ENCODE measurements at regions not wholly inside any gene's neighbourhood (a gene's known extent, or its start where the extent isn't known, plus 50 kb on each side); places are given as distances from the start of the nearest gene placed in this dataset.

DNA sequence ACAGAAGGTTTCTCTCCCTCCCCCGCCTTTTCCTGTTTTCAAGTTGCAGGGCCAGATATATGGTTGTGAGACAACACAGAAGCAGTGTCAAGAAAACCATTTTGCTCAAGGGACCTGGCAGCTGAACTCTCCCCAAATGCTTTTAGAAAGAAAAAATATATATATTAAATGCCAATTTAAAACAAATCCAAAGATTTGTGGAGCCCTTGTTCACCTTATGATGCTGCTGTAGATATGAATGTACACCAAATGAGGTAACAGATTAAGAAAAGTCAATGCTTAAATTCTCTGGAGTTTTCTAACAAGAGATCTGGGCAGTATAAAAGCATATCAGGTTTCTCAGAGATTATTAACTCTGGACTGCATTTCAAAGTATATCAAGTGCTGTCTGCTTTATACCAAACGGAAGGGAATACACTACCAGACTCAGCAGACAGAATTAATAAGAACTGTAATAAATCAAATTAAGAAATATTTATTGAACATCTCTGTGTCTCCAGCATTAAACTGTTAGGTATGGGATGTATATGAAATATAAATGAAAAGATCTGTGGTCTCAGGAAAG lies 357.5 kb downstream of the HDGFL1 start:
- no peaks in the 10 kb centered on the region for H3K9me3 ChIP-seq (ENCODE audit: low read depth, low read length)
- no peak overlapping the region for H3K9ac ChIP-seq (ENCODE audit: insufficient read length)
- TF ChIP-seq POLR2AphosphoS5 (IDR thresholded peaks at IDR 0.05; ENCODE audit: borderline replicate concordance, low read depth, low read length): no peak
- TF ChIP-seq FOXP2 (optimal IDR thresholded peaks at IDR 0.05; ENCODE audit: control extremely low read depth, extremely low read length, insufficient read depth): no peak
- no peak for TF ChIP-seq EZH2 (IDR thresholded peaks at IDR 0.05)
- DNase-seq (ENCODE audit: low read depth, low spot score): no peak
- H3K4me3 ChIP-seq: no peak overlapping the region; the same call in 1 of the 2 replicates
- no peaks in the 10 kb centered on the region for H3K36me3 ChIP-seq (ENCODE audit: insufficient read depth, low read length)
- H3K27ac ChIP-seq: peak overlapping the region; percentile 64

- Histone ChIP-seq H3K27ac (no peak overlapping the region), H3K9me3 (ENCODE audit: low read depth, low read length) (0 out of 2 replicates have a peak, but pooled peaks cover 2% of the 10 kb centered on the region), H3K9ac (ENCODE audit: insufficient read length) (no peak overlapping the region), H3K4me3 (no peak overlapping the region), H3K36me3 (ENCODE audit: insufficient read depth, low read length) (no peaks in the 10 kb centered on the region)
- TF ChIP-seq EZH2 (IDR thresholded peaks at IDR 0.05) (no peak), POLR2AphosphoS5 (IDR thresholded peaks at IDR 0.05; ENCODE audit: borderline replicate concordance, low read depth, low read length) (no peak), FOXP2 (optimal IDR thresholded peaks at IDR 0.05; ENCODE audit: control extremely low read depth, extremely low read length, insufficient read depth) (no peak)
- DNase-seq (ENCODE audit: low read depth, low spot score): no peak
These were observed 359.4 kb downstream of the HDGFL1 start for GRCh38 chr6:22928775-22929174.

DNA sequence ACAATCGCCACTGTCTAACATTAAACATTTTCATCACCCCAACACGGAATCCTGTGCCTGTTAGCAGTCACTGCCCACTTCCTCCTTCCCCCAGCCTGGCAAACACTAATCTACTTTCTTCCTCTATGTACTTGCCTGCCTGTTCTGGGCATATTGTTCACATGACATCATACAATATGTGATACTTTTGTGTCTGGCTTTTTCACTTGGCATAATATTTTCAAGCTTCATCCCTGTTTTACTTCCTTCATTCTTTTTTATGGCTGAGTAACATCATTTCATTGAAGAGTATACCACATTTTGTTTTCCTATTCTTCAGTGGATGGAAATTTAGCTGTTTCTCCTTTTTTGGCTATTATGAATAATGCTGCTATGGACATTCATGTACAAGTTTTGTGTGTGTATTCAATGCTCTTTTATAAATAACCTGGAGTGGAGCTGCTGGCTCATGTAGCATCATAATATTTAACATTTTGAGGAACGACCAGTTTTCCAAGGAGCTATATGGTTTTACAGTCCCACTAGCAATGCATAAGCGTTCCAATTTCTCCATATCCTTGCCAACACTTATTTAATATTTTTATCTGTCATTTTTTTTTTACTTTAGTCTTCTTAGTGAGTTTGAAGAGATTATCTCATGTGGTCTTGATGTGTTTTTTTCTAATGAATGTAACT lies 360.1 kb downstream of the HDGFL1 start:
- DNase-seq (ENCODE audit: low read depth, low spot score): no peak
- Histone ChIP-seq H3K27ac (no peak overlapping the region), H3K9me3 (ENCODE audit: low read depth, low read length) (0 out of 2 replicates have a peak, but pooled peaks cover 2% of the 10 kb centered on the region), H3K4me3 (no peak overlapping the region), H3K9ac (ENCODE audit: insufficient read length) (no peak overlapping the region), H3K36me3 (ENCODE audit: insufficient read depth, low read length) (no peaks in the 10 kb centered on the region)
- TF ChIP-seq FOXP2 (optimal IDR thresholded peaks at IDR 0.05; ENCODE audit: control extremely low read depth, extremely low read length, insufficient read depth): no peak
- no peak for TF ChIP-seq EZH2 (IDR thresholded peaks at IDR 0.05)
- no peak for TF ChIP-seq POLR2AphosphoS5 (IDR thresholded peaks at IDR 0.05; ENCODE audit: borderline replicate concordance, low read depth, low read length)

- Histone ChIP-seq H3K36me3 (ENCODE audit: insufficient read depth, low read length) (no peaks in the 10 kb centered on the region), H3K9me3 (ENCODE audit: low read depth, low read length) (no peaks in the 10 kb centered on the region), H3K9ac (ENCODE audit: insufficient read length) (no peak overlapping the region), H3K4me3 (peak overlapping the region; percentile 4; the same call in 1 of the 2 replicates), H3K27ac (peak overlapping the region; percentile 56)
- no peak for DNase-seq (ENCODE audit: low read depth, low spot score)
- TF ChIP-seq POLR2AphosphoS5 (IDR thresholded peaks at IDR 0.05; ENCODE audit: borderline replicate concordance, low read depth, low read length): no peak
- TF ChIP-seq EZH2 (IDR thresholded peaks at IDR 0.05): no peak
- TF ChIP-seq FOXP2 (optimal IDR thresholded peaks at IDR 0.05; ENCODE audit: control extremely low read depth, extremely low read length, insufficient read depth): no peak
These were observed 371.4 kb downstream of the HDGFL1 start for GRCh38 chr6:22940581-22941290.

- no peak for TF ChIP-seq FOXP2 (optimal IDR thresholded peaks at IDR 0.05; ENCODE audit: control extremely low read depth, extremely low read length, insufficient read depth)
- no peak for TF ChIP-seq POLR2AphosphoS5 (IDR thresholded peaks at IDR 0.05; ENCODE audit: borderline replicate concordance, low read depth, low read length)
- TF ChIP-seq EZH2 (IDR thresholded peaks at IDR 0.05): no peak
- H3K9me3 ChIP-seq (ENCODE audit: low read depth, low read length): no peaks in the 10 kb centered on the region
- H3K4me3 ChIP-seq: no peak overlapping the region
- H3K36me3 ChIP-seq (ENCODE audit: insufficient read depth, low read length): no peaks in the 10 kb centered on the region
- no peak for DNase-seq (ENCODE audit: low read depth, low spot score)
- H3K27ac ChIP-seq: no peak overlapping the region
- H3K9ac ChIP-seq (ENCODE audit: insufficient read length): no peak overlapping the region
These were observed 373.0 kb downstream of the HDGFL1 start for GRCh38 chr6:22942403-22942802.

DNA sequence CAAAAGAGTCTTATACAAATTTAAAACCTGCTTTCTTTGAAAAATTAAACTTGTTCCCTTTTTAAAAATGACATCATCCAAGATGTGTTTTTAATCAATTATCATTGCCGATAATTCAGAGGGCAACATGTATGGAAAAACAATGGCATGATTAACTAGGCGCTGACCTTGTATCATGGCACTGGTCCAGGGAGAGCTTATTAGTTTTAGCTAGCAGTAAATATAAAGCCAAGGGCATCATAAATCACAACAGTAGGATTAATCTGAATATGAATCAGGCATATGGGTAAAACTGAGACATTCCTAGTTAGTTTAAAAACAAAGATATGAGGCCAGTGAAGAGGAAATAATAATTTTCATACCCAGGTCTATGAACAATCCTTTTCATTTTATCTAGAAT lies 374.0 kb downstream of the HDGFL1 start:
- no peak for DNase-seq (ENCODE audit: low read depth, low spot score)
- no peaks in the 10 kb centered on the region for H3K36me3 ChIP-seq (ENCODE audit: insufficient read depth, low read length)
- TF ChIP-seq POLR2AphosphoS5 (IDR thresholded peaks at IDR 0.05; ENCODE audit: borderline replicate concordance, low read depth, low read length) (no peak), EZH2 (IDR thresholded peaks at IDR 0.05) (no peak), FOXP2 (optimal IDR thresholded peaks at IDR 0.05; ENCODE audit: control extremely low read depth, extremely low read length, insufficient read depth) (no peak)

DNA sequence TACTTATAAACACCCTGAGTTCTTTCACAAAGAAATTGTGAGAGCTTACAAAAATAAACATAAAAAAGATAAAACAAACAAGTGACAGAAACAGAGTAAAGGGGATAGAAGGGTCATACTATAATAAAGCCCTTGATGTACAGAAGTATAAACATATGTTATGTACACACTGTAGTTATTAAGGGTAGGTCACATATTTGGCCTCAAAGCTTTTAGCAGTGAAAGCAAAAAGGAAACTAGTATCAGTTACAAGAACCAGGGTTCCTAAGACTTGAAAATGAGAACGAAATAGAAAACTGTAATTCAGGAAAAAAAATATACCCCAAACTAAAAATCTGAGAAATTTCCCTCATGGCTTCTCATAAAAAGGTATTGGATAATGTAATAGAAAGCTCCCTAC lies 380.6 kb downstream of the HDGFL1 start:
- H3K27ac ChIP-seq: no peak overlapping the region
- no peak overlapping the region for H3K4me3 ChIP-seq
- H3K36me3 ChIP-seq (ENCODE audit: insufficient read depth, low read length): no peaks in the 10 kb centered on the region
- DNase-seq (ENCODE audit: low read depth, low spot score): no peak
- H3K9ac ChIP-seq (ENCODE audit: insufficient read length): no peak overlapping the region
- TF ChIP-seq FOXP2 (optimal IDR thresholded peaks at IDR 0.05; ENCODE audit: control extremely low read depth, extremely low read length, insufficient read depth): no peak
- no peak for TF ChIP-seq EZH2 (IDR thresholded peaks at IDR 0.05)
- H3K9me3 ChIP-seq (ENCODE audit: low read depth, low read length): no peaks in the 10 kb centered on the region

More for the DNA sequence above, 374.0 kb downstream of the HDGFL1 start:
- Histone ChIP-seq H3K9me3 (ENCODE audit: low read depth, low read length) (no peaks in the 10 kb centered on the region), H3K27ac (no peak overlapping the region), H3K4me3 (no peak overlapping the region), H3K9ac (ENCODE audit: insufficient read length) (no peak overlapping the region)

DNA sequence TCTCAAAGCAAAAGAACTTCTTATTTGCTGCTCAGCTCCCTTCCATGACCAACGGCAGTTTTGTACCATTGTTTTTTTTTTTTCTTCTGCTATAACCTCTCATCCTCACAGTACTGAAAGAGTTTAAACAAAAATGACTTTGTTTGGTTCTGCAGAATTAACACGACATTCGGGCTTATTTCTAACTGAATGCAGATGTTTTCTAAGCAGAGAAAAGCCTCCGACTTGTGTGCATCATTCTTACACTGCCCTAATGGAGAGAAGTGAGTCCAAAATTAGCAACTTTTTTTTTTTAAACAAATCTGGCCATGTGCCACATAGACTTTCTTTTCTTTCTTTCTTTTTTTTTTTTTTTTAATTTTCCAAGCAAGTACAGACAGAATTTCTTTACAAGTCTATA lies 382.7 kb downstream of the HDGFL1 start:
- no peak for DNase-seq (ENCODE audit: low read depth, low spot score)
- no peak overlapping the region for H3K4me3 ChIP-seq
- H3K27ac ChIP-seq: no peak overlapping the region
- no peaks in the 10 kb centered on the region for H3K36me3 ChIP-seq (ENCODE audit: insufficient read depth, low read length)
- TF ChIP-seq POLR2AphosphoS5 (IDR thresholded peaks at IDR 0.05; ENCODE audit: borderline replicate concordance, low read depth, low read length): no peak
- no peak for TF ChIP-seq EZH2 (IDR thresholded peaks at IDR 0.05)
- no peak for TF ChIP-seq FOXP2 (optimal IDR thresholded peaks at IDR 0.05; ENCODE audit: control extremely low read depth, extremely low read length, insufficient read depth)
- H3K9ac ChIP-seq (ENCODE audit: insufficient read length): no peak overlapping the region
- no peaks in the 10 kb centered on the region for H3K9me3 ChIP-seq (ENCODE audit: low read depth, low read length)
